ENCODE measurements at regions not wholly inside any gene's neighbourhood (a gene's known extent, or its start where the extent isn't known, plus 50 kb on each side); places are given as distances from the start of the nearest gene placed in this dataset.

GRCh38 chr2:128784626-128785306 is 466.1 kb upstream of the HS6ST1 start:
- no peak for DNase-seq

DNA sequence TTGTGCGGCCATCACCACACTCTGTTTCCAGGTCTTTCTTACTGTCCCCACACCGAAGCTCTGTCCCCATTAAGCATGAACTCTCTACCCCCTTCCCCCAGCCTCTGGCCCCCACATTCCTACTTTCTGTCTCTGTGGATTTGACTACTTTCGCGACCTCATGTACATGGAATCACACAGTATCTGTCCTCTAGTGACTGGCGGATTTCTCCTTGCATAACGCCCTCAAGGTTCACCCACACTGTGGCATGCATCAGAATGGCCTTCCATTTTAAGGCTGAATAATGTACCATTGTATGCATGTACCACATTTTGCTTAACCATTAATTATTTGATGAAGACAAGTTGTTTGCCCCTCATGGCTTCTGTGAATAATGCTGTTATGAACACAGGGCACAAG is 467.6 kb upstream of the HS6ST1 start:
- DNase-seq = no peak

DNA sequence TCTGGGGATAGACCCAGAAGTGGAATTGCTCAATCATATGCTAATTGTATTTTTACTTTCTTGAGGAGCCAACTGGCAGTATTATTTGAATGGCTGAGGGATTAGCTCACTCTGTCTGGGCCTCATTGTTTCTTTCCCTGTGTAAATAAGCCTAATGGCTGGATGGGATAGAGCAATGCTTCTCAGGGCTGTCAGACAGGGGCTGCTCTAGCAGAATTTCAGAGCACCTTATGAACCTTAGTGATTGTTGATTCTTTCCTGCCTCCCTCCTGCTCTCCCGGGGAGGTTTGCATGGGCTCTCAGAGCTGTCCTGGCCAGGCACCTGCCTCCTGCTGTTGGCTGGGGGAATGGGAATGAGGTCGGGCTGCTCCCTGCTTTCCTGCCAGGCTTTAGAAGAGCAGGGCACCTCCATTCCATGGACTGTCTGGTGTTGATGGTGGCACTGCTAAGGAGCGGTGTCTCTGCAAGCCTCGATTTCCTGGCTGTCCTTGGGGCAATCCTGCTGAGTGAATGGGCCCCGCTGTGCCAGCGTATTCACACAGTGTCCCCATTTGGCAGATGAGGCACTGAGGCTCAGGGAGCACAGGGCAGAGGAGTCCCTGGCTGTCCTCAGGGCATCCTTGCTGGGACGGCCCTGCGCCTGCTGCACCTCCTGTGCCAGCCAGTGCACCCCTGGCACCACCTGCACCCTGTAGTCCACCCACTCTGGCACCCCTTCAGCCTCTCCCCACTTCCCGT is 468.2 kb upstream of the HS6ST1 start:
- DNase-seq = no peak

- no peak for DNase-seq
Observed at GRCh38 chr2:128787616-128788015, 468.9 kb upstream of the HS6ST1 start.

- no peak for DNase-seq
Observed at GRCh38 chr2:128788636-128789220, 470.1 kb upstream of the HS6ST1 start.

DNA sequence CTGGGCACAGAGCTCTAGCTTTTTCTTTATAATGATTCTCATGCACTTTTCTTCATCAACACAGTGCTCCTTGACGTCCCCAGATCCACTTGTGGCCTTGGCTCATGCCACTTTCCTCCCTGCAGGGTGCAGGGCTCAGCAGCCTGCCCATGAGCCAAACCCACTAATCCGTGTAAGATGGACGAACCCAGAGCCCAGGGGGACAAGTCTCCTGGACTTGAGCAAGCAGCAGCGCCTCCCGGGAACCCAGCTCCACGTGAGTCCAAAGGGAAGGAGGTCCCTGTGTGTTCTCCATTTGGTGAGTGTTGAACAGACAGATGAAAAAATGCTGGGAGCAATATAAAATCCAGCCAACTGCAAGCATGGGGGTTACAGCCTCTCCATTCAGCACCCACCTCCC is 470.6 kb upstream of the HS6ST1 start:
- DNase-seq = no peak

- no peak for DNase-seq
Observed at GRCh38 chr2:128789776-128790455, 471.2 kb upstream of the HS6ST1 start.

- no peak for DNase-seq
Observed at GRCh38 chr2:128790541-128791001, 471.9 kb upstream of the HS6ST1 start.

DNA sequence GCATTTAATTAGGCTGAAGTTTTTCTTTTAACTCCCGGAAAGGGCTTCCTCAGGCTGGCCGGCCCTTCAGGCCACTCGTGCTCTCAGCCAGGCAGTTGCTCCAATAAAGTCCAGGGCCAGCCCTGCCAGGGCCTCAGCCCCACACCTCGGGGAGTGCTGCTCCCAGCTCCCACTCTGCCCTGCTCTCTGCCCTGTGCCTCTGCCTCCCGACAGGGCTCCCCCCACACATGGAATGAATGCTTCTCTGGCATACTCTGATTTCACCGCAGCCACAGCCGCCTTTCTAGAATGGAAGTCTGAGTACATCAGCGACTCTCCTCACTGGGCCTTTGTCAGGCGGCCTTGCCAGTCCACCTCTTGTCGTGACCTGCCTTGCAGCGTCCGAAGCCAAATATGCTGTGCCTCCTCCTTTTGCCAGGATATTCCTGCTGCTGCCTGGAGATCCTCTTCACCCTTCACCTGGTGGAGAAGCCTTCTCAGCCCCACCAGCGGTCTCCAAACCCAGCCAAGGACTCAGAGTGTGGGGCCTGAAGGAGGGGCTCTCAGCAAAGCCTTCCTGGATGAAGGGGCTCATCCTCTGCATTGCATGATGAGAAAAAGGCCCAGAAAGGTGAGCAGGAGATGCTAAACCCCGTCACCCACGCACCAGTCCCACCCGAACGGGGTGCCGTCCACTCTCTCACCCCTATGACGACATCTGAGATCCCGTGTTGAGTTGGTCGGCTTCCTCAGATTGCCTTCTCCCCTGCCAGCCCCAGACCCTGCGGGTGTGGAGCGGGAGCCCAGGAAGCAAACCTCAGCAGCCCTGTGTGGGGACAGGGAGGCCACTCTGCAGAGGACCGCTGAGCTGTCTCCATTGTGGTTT is 472.7 kb upstream of the HS6ST1 start:
- no peak for DNase-seq

GRCh38 chr2:128791985-128792320 is 473.3 kb upstream of the HS6ST1 start:
- no peak for DNase-seq

DNA sequence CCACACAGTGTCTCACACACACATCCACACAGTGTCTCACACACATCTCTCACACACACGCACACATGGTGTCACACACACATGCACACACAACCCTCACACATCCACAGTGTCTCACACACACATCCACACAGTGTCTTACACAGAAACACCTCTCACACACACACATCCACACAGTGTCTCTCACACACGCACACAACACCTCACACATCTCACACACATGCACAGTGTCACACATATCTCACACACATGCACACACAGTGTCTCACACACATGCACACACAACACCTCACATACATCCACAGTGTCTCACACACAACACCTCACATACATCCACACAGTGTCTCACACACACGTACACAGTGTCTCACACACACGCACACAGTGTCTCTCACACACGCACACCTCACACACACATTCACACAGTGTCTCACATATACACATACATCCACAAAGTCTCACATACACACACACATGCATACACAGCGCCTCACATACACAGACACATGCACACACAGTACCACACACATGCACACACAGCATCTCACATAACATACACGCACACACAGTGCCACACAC is 473.9 kb upstream of the HS6ST1 start:
- no peak for DNase-seq

DNA sequence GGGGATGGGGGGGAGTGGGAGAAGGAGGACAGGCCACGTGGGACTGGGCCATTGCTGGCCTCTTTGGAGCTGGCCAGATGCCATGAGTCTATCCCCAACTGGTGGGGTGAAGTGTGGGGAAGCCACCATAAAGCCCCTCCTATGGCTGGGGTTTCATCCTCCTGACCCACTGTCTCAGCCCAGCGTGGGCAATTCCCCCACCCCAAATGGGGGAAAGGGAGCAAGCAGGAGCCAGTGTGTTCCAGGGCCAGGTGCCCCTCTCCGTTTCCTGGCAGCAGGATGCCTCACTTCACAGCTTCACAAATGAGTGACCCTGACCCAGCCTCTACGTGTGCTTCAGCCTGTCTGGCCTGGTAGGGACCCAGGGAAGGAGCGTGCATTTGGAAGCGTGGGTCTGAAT is 474.7 kb upstream of the HS6ST1 start:
- DNase-seq = no peak

- no peak for DNase-seq
Observed at GRCh38 chr2:128794285-128794684, 475.6 kb upstream of the HS6ST1 start.

- no peak for DNase-seq
Observed at GRCh38 chr2:128796321-128796720, 477.7 kb upstream of the HS6ST1 start.

GRCh38 chr2:128797092-128797491 is 478.4 kb upstream of the HS6ST1 start:
- DNase-seq = no peak

DNA sequence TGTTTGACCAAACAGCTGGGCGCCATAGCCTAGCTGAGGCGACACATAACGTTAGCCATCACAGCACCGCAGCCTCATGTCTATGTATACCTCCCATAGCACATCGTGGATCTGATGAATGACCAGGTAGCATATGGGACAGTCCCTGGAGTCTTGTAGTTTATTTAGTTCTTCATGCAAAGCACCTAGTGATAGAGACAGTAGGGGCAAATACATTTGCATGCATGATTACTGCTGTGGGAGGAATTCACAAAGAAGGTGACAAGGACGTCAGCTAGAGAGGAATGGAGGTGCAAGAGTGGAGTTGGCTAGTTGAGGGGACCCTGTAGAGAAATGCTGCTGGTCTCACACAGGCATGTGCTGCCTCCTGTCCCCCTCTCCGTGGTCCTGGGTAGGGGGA is 478.9 kb upstream of the HS6ST1 start:
- no peak for DNase-seq

- no peak for DNase-seq
Observed at GRCh38 chr2:128797937-128798336, 479.3 kb upstream of the HS6ST1 start.

GRCh38 chr2:128798502-128799283 is 480.0 kb upstream of the HS6ST1 start:
- no peak for DNase-seq

DNA sequence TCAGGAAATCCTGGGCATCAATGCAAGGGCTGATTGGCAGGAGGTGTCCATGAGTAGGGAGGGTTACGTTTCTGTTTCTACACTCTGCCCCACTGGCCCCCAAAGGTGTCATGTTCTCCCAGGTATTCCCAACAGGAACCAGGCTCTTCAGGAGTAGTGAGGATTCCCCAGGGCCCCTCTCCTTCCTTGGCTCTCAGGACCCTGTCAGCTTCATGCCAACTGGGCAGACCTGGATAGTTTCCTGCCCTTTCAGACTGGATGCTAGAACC is 480.6 kb upstream of the HS6ST1 start:
- DNase-seq = no peak

DNA sequence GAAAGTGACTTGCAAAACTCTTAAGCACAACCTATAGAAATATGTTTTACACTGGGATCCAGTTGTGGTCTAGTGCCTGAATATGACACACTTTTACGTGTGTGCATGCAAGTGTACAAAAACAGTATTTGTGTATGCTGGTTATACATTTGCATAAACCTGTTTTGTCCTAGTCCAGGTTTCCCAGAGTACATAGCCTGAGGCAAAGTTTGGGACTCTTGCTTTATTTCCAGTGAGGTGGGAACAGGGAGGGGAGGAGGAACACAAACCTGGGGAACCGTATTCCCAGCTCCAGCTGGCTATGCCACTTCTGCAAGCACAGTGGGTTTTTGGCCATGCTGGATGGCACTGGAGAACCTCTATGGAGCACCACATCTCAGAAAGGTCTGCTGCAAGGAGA is 481.1 kb upstream of the HS6ST1 start:
- DNase-seq = no peak

- DNase-seq = no peak
Observed at GRCh38 chr2:128801576-128801975, 482.9 kb upstream of the HS6ST1 start.

DNA sequence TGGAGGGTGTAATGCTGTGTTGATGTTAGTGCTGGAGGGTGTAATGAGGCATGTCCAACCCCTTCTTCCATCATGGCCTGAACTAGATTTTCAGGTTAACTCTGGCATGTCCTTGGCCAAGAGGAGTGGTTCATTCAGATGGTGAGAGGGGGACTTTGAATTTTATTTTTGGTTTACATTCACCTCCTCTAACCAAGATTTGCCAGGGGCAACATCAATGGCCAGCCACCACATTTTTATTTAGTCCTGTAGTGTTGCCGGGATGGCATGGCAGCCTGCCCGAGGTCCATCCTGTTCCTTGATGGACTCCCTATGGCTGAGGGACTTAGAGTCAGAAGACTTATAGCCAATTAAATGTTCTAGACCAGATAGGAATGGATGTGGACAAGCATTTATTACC is 484.6 kb upstream of the HS6ST1 start:
- DNase-seq = no peak

Data from EL (cell line).